HCT116 (cell line): ENCODE measurements at regions not wholly inside any gene's neighbourhood (a gene's known extent, or its start where the extent isn't known, plus 50 kb on each side); places are given as distances from the start of the nearest gene placed in this dataset.

Source experiments
- ATAC-seq: fragments of 200-7000 bp; cut with Tn5 transposase; 2 replicates; pipeline ENCODE4 v1.9.1; 2020; ENCODE audit warnings: mild to moderate bottlenecking, moderate library complexity
- BruUV-seq: library from RNA; stranded (reverse); fragments of 400-500 nt; replicated peaks from 2 replicates; lab custom pipeline; 2021; lab: Mats Ljungman, UMichigan
- CTCF ChIA-PET: fragments of 300-600 bp; sonication (Branson Sonifier 250); formaldehyde crosslinking; loops from one replicate; lab custom pipeline; 2021; ENCODE audit warnings: antibody characterized with exemption; lab: Charles Lee
- POLR2A ChIA-PET: fragments of 300-600, 350-600 bp; sonication (Branson Sonifier 250); formaldehyde crosslinking; loops from one replicate; lab custom pipeline; 2021; ENCODE audit warnings: antibody characterized with exemption; lab: Charles Lee
- RAD21 ChIA-PET, 2 experiments: fragments of 300-600 bp; sonication (Branson Sonifier 250); formaldehyde crosslinking; loops; one replicate each; lab custom pipeline; 2023; ENCODE audit warnings: low total read pairs in 2 of 2; ENCODE audit not compliant: uncharacterized antibody in 2 of 2, unreplicated experiment in 2 of 2, low non-redundant PET in 1 of 2; lab: Charles Lee
- DNase-seq: peaks from one replicate; pipeline ENCODE4 v3.0.0-alpha.2; 2010; ENCODE audit warnings: low read depth, low spot score
- H2AFZ ChIP-seq: fragments of 200-600 bp; shearing (Covaris generic), sonication (generic); 2 replicates; pipeline ENCODE4 v1.6.1; 2017; ENCODE audit warnings: low read depth, mixed run types, mixed read lengths, antibody characterized with exemption, low read length; ENCODE audit not compliant: poor library complexity, severe bottlenecking
- H3K27ac ChIP-seq: 2 replicates; pipeline ENCODE4 v1.5.1; 2012; ENCODE audit warnings: low read depth, low read length
- H3K27me3 ChIP-seq: fragments of 200-600 bp; sonication (generic); 2 replicates; pipeline ENCODE4 v1.6.1; 2016; ENCODE audit warnings: mixed run types, low read length, mixed read lengths; ENCODE audit not compliant: insufficient read depth
- H3K36me3 ChIP-seq, 2 experiments: fragments of 200-500 bp in 1 of 2; fragments of 200-600 bp in 1 of 2; sonication (Bioruptor generic) in 1 of 2; sonication (generic) in 1 of 2; 2 replicates each; pipeline versions ENCODE4 v1.5.1 to v1.6.1; 2014 to 2016; ENCODE audit warnings: low read length in 2 of 2, inconsistent platforms in 1 of 2, mixed read lengths in 1 of 2, mixed run types in 1 of 2; ENCODE audit not compliant: insufficient read depth in 2 of 2, control insufficient read depth in 1 of 2
- H3K4me1 ChIP-seq, 2 experiments: fragments of 200-600 bp in 1 of 2; sonication (generic) in 1 of 2; 2 replicates each; pipeline versions ENCODE4 v1.5.1 to v1.6.1; 2012 to 2017; ENCODE audit warnings: low read length in 2 of 2, inconsistent platforms in 1 of 2, mild to moderate bottlenecking in 1 of 2, mixed read lengths in 1 of 2, mixed run types in 1 of 2, moderate library complexity in 1 of 2; ENCODE audit not compliant: insufficient read depth in 2 of 2, control insufficient read depth in 1 of 2
- H3K4me2 ChIP-seq: fragments of 200-600 bp; sonication (generic); 2 replicates; pipeline ENCODE4 v1.6.1; 2017; ENCODE audit warnings: mixed run types, low read length, mixed read lengths
- H3K4me3 ChIP-seq, 2 experiments: fragments of 200-600 bp in 1 of 2; sonication (generic) in 1 of 2; replicated peaks in 1 of 2; 2 replicates each; pipeline ENCODE4 v1.5.1; 2011 to 2016; ENCODE audit warnings: low read length in 2 of 2, control low read depth in 1 of 2, low read depth in 1 of 2, mild to moderate bottlenecking in 1 of 2, mixed read lengths in 1 of 2, mixed run types in 1 of 2
- H3K79me2 ChIP-seq: fragments of 200-600 bp; sonication (generic); 2 replicates; pipeline ENCODE4 v1.6.1; 2017; ENCODE audit warnings: mild to moderate bottlenecking, mixed run types, low read length, moderate library complexity, mixed read lengths; ENCODE audit not compliant: insufficient read depth
- H3K9ac ChIP-seq: fragments of 200-600 bp; sonication (generic); 2 replicates; pipeline ENCODE4 v1.6.1; 2016; ENCODE audit warnings: low read length, mixed read lengths
- H3K9me2 ChIP-seq: fragments of 200-600 bp; sonication (generic), shearing (Covaris generic); 2 replicates; pipeline ENCODE4 v1.6.1; 2017; ENCODE audit warnings: mixed run types, mild to moderate bottlenecking, moderate library complexity; ENCODE audit not compliant: insufficient read depth
- H3K9me3 ChIP-seq, 2 experiments: fragments of 200-500 bp in 1 of 2; fragments of 200-600 bp in 1 of 2; sonication (Bioruptor generic) in 1 of 2; sonication (generic) in 1 of 2; 2 replicates each; pipeline ENCODE4 v1.6.1; 2014 to 2017; ENCODE audit warnings: low read length in 2 of 2, mixed read lengths in 2 of 2, inconsistent platforms in 1 of 2, low read depth in 1 of 2, mild to moderate bottlenecking in 1 of 2, mixed run types in 1 of 2, moderate library complexity in 1 of 2; ENCODE audit not compliant: control insufficient read depth in 1 of 2, insufficient read depth in 1 of 2
- H4K20me1 ChIP-seq: fragments of 200-600 bp; sonication (generic), shearing (Covaris generic); 2 replicates; pipeline ENCODE4 v1.6.1; 2017; ENCODE audit warnings: mixed run types, mild to moderate bottlenecking, moderate library complexity; ENCODE audit not compliant: insufficient read depth
- CBX3 ChIP-seq: IDR thresholded peaks from 2 replicates; pipeline ENCODE4 v1.6.1; 2012; ENCODE audit warnings: low read depth
- CEBPB ChIP-seq: IDR thresholded peaks from 2 replicates; pipeline ENCODE4 v1.6.1; 2012; ENCODE audit warnings: low read depth
- CTCF ChIP-seq, 3 experiments: fragments of 200-600 bp in 1 of 3; sonication (generic) in 1 of 3; IDR thresholded peaks in 2 of 3; conservative IDR thresholded peaks in 1 of 3; 2 replicates each; pipeline ENCODE4 v1.5.1; 2012 to 2017; ENCODE audit warnings: low read depth in 2 of 3, low read length in 2 of 3, antibody characterized with exemption in 1 of 3, borderline replicate concordance in 1 of 3, control low read depth in 1 of 3, mild to moderate bottlenecking in 1 of 3, mixed read lengths in 1 of 3, mixed run types in 1 of 3, moderate library complexity in 1 of 3; ENCODE audit not compliant: insufficient read depth in 1 of 3
- EGR1 ChIP-seq: IDR thresholded peaks from 2 replicates; pipeline ENCODE4 v1.6.1; 2012; ENCODE audit warnings: low read depth
- EZH2 ChIP-seq: fragments of 200-600 bp; sonication (generic); IDR thresholded peaks from 2 replicates; pipeline ENCODE4 v1.6.1; 2017; ENCODE audit warnings: antibody characterized with exemption, mixed run types
- FOSL1 ChIP-seq: IDR thresholded peaks from 2 replicates; pipeline ENCODE4 v1.6.1; 2012; ENCODE audit warnings: low read depth
- JUND ChIP-seq: IDR thresholded peaks from 2 replicates; pipeline ENCODE4 v1.6.1; 2012
- POLR2A ChIP-seq: IDR thresholded peaks from 2 replicates; pipeline ENCODE4 v1.7.0; 2011; ENCODE audit warnings: borderline replicate concordance; ENCODE audit not compliant: insufficient read depth, insufficient read length; ENCODE audit errors: extremely low read depth
- RAD21 ChIP-seq: IDR thresholded peaks from 2 replicates; pipeline ENCODE4 v1.6.1; 2012; ENCODE audit warnings: low read depth, mild to moderate bottlenecking
- SIN3A ChIP-seq: IDR thresholded peaks from 2 replicates; pipeline ENCODE4 v1.6.1; 2012; ENCODE audit warnings: low read depth
- SP1 ChIP-seq: IDR thresholded peaks from 2 replicates; pipeline ENCODE4 v1.6.1; 2012; ENCODE audit warnings: low read depth
- SRF ChIP-seq: IDR thresholded peaks from 2 replicates; pipeline ENCODE4 v1.6.1; 2012; ENCODE audit warnings: low read depth
- TCF7L2 ChIP-seq: IDR thresholded peaks from 2 replicates; pipeline ENCODE4 v1.7.0; 2011; ENCODE audit warnings: borderline replicate concordance, inconsistent platforms; ENCODE audit not compliant: insufficient read depth, insufficient read length; ENCODE audit errors: extremely low read depth
- ZFX ChIP-seq: fragments of 450-650 bp; IDR thresholded peaks from 2 replicates; pipeline ENCODE4 v1.6.1; 2017
- ZNF274 ChIP-seq: fragments of 200-500 bp; sonication (Bioruptor generic); IDR thresholded peaks from 2 replicates; pipeline ENCODE4 v1.6.1; 2014; ENCODE audit warnings: mild to moderate bottlenecking, low read depth, low read length, inconsistent platforms
- intact Hi-C: fragments of 100-400 bp; cut with micrococcal nuclease; formaldehyde crosslinking; loops from 2 replicates; pipeline ENCODE4 v1.10.0; 2022
- TF ChIP-seq, protein P1 (sequence below): IDR thresholded peaks from 2 replicates; pipeline ENCODE4 v1.6.1; 2012
- TF ChIP-seq, protein P2 (sequence below): IDR thresholded peaks from 2 replicates; pipeline ENCODE4 v1.6.1; 2012
- TF ChIP-seq, protein P3 (sequence below): IDR thresholded peaks from 2 replicates; pipeline ENCODE4 v1.6.1; 2011; ENCODE audit warnings: mild to moderate bottlenecking, low read length, moderate library complexity; ENCODE audit not compliant: insufficient replicate concordance; ENCODE audit errors: extremely low read depth

DNA sequence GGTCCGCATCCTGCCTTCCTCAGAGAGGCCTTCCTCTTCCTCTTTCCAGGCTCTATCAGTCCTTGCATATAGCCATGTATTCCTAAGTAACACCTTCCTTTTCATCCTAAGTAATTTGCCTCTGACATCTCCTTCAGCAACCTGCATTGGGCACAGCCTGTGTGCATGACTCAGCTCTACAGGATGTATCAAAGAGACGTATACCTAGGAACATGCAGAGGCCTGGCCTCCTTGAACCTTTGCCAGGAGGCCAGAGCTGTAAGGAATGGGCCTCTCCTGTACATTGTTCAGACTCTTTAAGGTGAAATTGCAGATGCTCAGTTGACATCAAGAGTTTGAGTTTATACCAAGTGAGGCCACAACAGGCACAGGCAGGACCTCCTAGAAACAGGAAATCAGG lies 76.0 kb upstream of the CELF4 start:
- no peak overlapping the region for H3K4me2 ChIP-seq
- intact Hi-C loops, result no loop called here
- RAD21 ChIA-PET, result no interaction called here
- no peaks in the 10 kb centered on the region for H4K20me1 ChIP-seq
- POLR2A ChIA-PET, result no interaction called here
- H3K9me2 ChIP-seq, result no peaks in the 10 kb centered on the region
- H3K27ac ChIP-seq, result no peak overlapping the region
- no peaks in the 10 kb centered on the region for H3K27me3 ChIP-seq
- H3K4me3 ChIP-seq, result no peak overlapping the region
- no peaks in the 10 kb centered on the region for H3K36me3 ChIP-seq
- TF ChIP-seq RAD21, result no peak
- TF ChIP-seq, protein P1, sequence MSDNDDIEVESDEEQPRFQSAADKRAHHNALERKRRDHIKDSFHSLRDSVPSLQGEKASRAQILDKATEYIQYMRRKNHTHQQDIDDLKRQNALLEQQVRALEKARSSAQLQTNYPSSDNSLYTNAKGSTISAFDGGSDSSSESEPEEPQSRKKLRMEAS, result no peak
- TF ChIP-seq EGR1, result no peak
- no peak for TF ChIP-seq CBX3
- TF ChIP-seq ZNF274, result no peak
- no peak for TF ChIP-seq JUND
- no peak for TF ChIP-seq SP1
- TF ChIP-seq, protein P2, sequence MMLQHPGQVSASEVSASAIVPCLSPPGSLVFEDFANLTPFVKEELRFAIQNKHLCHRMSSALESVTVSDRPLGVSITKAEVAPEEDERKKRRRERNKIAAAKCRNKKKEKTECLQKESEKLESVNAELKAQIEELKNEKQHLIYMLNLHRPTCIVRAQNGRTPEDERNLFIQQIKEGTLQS, result no peak
- TF ChIP-seq SIN3A, result no peak
- no peak for TF ChIP-seq CTCF (IDR thresholded peaks at IDR 0.05 in 2 of 3, conservative IDR thresholded peaks at IDR 0.05 in 1 of 3; ENCODE audit: borderline replicate concordance in 1 of 3, insufficient read depth in 1 of 3, low read depth in 2 of 3, low read length in 2 of 3)
- no peak for TF ChIP-seq EZH2
- TF ChIP-seq ZFX, result no peak
- TF ChIP-seq, protein P3, sequence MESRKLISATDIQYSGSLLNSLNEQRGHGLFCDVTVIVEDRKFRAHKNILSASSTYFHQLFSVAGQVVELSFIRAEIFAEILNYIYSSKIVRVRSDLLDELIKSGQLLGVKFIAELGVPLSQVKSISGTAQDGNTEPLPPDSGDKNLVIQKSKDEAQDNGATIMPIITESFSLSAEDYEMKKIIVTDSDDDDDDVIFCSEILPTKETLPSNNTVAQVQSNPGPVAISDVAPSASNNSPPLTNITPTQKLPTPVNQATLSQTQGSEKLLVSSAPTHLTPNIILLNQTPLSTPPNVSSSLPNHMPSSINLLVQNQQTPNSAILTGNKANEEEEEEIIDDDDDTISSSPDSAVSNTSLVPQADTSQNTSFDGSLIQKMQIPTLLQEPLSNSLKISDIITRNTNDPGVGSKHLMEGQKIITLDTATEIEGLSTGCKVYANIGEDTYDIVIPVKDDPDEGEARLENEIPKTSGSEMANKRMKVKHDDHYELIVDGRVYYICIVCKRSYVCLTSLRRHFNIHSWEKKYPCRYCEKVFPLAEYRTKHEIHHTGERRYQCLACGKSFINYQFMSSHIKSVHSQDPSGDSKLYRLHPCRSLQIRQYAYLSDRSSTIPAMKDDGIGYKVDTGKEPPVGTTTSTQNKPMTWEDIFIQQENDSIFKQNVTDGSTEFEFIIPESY, result no peak
- TF ChIP-seq FOSL1, result no peak
- TF ChIP-seq SRF, result no peak
- no peak for TF ChIP-seq CEBPB
- TF ChIP-seq POLR2A, result no peak
- no peak for TF ChIP-seq TCF7L2
- no peak overlapping the region for H3K9ac ChIP-seq
- ATAC-seq (no peak), DNase-seq (no peak)
- CTCF ChIA-PET, result no interaction called here
- no peak overlapping the region for H2AFZ ChIP-seq
- H3K9me3 ChIP-seq, result no peaks in the 10 kb centered on the region
- no TSS peak for BruUV-seq
- H3K79me2 ChIP-seq, result no peaks in the 10 kb centered on the region
- peaks cover 0 to 4% of the 10 kb centered on the region in 2 experiments; a peak in 1 of 4 replicates for H3K4me1 ChIP-seq
